ENCODE measurements at regions not wholly inside any gene's neighbourhood (a gene's known extent, or its start where the extent isn't known, plus 50 kb on each side); places are given as distances from the start of the nearest gene placed in this dataset.

DNA sequence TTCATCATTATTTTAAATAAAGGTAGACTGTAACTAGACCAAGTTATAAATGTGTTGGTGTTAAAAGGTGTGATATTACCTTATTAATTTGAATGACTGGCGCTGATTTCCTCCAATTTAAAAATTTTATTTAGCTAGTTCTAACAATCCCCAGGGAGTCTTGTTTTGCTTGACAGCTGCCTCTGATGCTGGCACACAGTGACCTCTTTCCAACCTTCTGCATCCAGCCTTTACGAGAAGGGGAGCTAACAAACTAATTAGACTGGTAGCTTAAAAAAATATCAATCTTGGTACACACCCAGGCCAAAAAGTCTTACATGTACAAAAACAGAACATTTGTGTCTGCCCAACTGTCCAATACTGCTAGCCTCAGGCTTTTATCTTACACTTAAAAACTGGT, 51.8 kb upstream of the ENPEP start:
- Histone ChIP-seq H2AFZ (ENCODE audit: low read depth, low read length) (no peak overlapping the region), H3K27ac (ENCODE audit: low read depth, low read length) (no peak overlapping the region), H3K36me3 (ENCODE audit: insufficient read depth, low read length) (no peaks in the 10 kb centered on the region), H3K9me3 (ENCODE audit: insufficient read depth, low read depth, low read length) (no peaks in the 10 kb centered on the region), H3K4me1 (ENCODE audit: insufficient read depth, low read length) (no peaks in the 10 kb centered on the region), H3K27me3 (ENCODE audit: insufficient read depth, low read length) (no peaks in the 10 kb centered on the region), H3K4me3 (ENCODE audit: insufficient read depth, low read depth, low read length) (no peak overlapping the region), H3K79me2 (ENCODE audit: insufficient read depth, low read length) (no peaks in the 10 kb centered on the region), H3K9ac (ENCODE audit: low read length) (no peak overlapping the region), H4K20me1 (ENCODE audit: insufficient read depth, low read length) (no peaks in the 10 kb centered on the region), H3K4me2 (ENCODE audit: low read length) (no peak overlapping the region)
- Mint-ChIP-seq H3K27ac (ENCODE audit: unreplicated experiment) (no peak overlapping the region), H3K4me3 (ENCODE audit: unreplicated experiment) (no peak overlapping the region), H3K4me1 (ENCODE audit: low read depth, unreplicated experiment) (no peaks in the 10 kb centered on the region), H3K27me3 (ENCODE audit: low read depth, unreplicated experiment) (peaks cover 4% of the 10 kb centered on the region), H3K36me3 (ENCODE audit: low read depth, unreplicated experiment) (peaks cover 3% of the 10 kb centered on the region), H3K9me3 (ENCODE audit: unreplicated experiment) (peaks cover 13% of the 10 kb centered on the region)
- DNase-seq (ENCODE audit: low read depth), result no peak
- no peak for FAIRE-seq
- TF ChIP-seq EZH2 (IDR thresholded peaks at IDR 0.05; ENCODE audit: insufficient read depth, low read length), result no peak
- no peak for TF ChIP-seq CTCF (IDR thresholded peaks at IDR 0.05; ENCODE audit: insufficient read depth, low read depth, low read length)

DNA sequence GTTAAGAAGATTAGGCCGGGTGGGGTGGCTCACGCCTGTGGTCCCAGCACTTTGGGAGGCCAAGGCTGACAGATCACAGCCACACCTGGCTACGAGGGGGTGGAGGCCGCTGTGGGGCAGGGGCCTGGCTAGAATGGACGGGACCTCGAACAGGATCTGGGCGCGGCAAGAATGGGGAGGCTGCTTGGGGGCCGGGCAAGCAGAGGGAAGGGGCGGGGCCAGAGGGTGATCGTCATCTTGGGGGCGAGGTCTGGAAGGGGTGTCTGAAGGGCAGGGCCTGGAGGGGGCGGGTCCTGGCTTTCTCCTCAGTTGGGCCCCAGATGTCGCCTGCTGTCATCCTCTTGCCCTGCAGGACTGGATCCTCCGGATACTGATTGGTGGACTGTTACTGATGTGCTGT, 57.3 kb upstream of the ENPEP start:
- no peak for DNase-seq (ENCODE audit: low read depth)
- peaks cover 7% of the 10 kb centered on the region for H3K36me3 Mint-ChIP-seq (ENCODE audit: low read depth, unreplicated experiment)

More for the DNA sequence above, 57.3 kb upstream of the ENPEP start:
- H3K27me3 ChIP-seq (ENCODE audit: insufficient read depth, low read length), result no peaks in the 10 kb centered on the region
- peaks cover 8% of the 10 kb centered on the region for H3K4me1 ChIP-seq (ENCODE audit: insufficient read depth, low read length)
- H3K4me2 ChIP-seq (ENCODE audit: low read length), result no peak overlapping the region
- H3K9ac ChIP-seq (ENCODE audit: low read length), result no peak overlapping the region
- no peaks in the 10 kb centered on the region for H3K36me3 ChIP-seq (ENCODE audit: insufficient read depth, low read length)
- H3K79me2 ChIP-seq (ENCODE audit: insufficient read depth, low read length), result no peaks in the 10 kb centered on the region
- H3K27me3 Mint-ChIP-seq (ENCODE audit: low read depth, unreplicated experiment), result no peaks in the 10 kb centered on the region
- no peak overlapping the region for H3K4me3 Mint-ChIP-seq (ENCODE audit: unreplicated experiment)
- no peak overlapping the region for H3K27ac Mint-ChIP-seq (ENCODE audit: unreplicated experiment)
- no peaks in the 10 kb centered on the region for H4K20me1 ChIP-seq (ENCODE audit: insufficient read depth, low read length)
- peaks cover 11% of the 10 kb centered on the region for H3K4me1 Mint-ChIP-seq (ENCODE audit: low read depth, unreplicated experiment)
- H3K9me3 ChIP-seq (ENCODE audit: insufficient read depth, low read depth, low read length), result no peaks in the 10 kb centered on the region
- no peak for TF ChIP-seq EZH2 (IDR thresholded peaks at IDR 0.05; ENCODE audit: insufficient read depth, low read length)
- TF ChIP-seq CTCF (IDR thresholded peaks at IDR 0.05; ENCODE audit: insufficient read depth, low read depth, low read length), result no peak
- H3K27ac ChIP-seq (ENCODE audit: low read depth, low read length), result no peak overlapping the region
- H3K4me3 ChIP-seq (ENCODE audit: insufficient read depth, low read depth, low read length), result no peak overlapping the region
- peaks cover 25% of the 10 kb centered on the region for H3K9me3 Mint-ChIP-seq (ENCODE audit: unreplicated experiment)
- no peak overlapping the region for H2AFZ ChIP-seq (ENCODE audit: low read depth, low read length)
- FAIRE-seq, result no peak

Data from astrocyte (in vitro differentiated cells and primary cell).